ENCODE measurements at regions not wholly inside any gene's neighbourhood (a gene's known extent, or its start where the extent isn't known, plus 50 kb on each side); places are given as distances from the start of the nearest gene placed in this dataset.
"Not testable (repeated sequence)": the region's sequence is repeated elsewhere in the genome, so short reads cannot be mapped to it uniquely, and the experiment has no call there.

DNA sequence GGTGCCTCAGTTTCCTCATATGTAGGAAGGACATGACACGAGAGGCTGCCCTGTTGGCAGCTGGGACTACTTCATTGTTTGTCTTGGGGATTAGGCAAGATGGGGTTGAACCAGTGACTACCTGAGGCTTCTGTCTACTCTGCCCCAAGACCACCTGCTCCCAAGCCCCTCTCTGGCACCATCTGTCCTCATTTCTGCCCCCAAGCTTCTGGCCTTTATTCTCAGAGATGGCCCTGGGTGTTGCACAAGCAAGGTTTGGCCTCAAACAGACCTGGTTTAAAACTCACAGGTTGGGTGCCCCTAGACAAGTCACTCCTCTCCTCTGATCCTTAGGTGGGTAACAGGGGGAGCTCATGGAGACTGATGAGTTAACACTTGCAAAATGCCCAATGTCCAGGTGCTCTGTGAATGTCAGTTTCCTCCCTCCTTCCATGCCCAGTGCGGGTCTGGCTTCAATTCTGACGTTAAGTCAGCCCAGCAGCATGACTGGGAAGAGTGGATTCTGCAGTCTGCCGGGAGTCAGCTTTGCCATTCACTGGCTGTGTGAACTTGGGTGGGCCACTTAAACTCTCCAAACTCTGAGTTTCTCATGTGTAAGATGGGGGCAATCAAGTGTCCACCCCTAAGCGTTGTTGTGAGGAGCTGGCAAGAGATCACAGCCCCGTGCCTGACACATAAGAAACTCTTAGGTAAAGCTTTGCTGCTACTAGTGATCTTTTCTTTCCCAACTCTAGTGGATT is 84.5 kb upstream of the TOX2 start:
- Histone ChIP-seq H3K4me1 (ENCODE audit: control insufficient read depth in 5 of 5, insufficient read depth in 5 of 5, low read length in 5 of 5) (no peaks in the 10 kb centered on the region), H3K9ac (ENCODE audit: low read length in 5 of 5) (no peak overlapping the region), H3K27ac (ENCODE audit: low read depth, low read length) (no peak overlapping the region), H3K9me3 (ENCODE audit: control insufficient read depth in 5 of 5, low read length in 5 of 5) (peaks cover 0 to 16% (median 12%) of the 10 kb centered on the region in 5 donors), H3K36me3 (ENCODE audit: control insufficient read depth in 5 of 5, insufficient read depth in 5 of 5, low read length in 5 of 5) (no peaks in the 10 kb centered on the region), H3K4me3 (ENCODE audit: low read depth in 1 of 5, low read length in 5 of 5) (no peak overlapping the region), H3K27me3 (ENCODE audit: control insufficient read depth in 5 of 5, insufficient read depth in 4 of 5, low read length in 5 of 5) (peaks cover 4 to 20% (median 8%) of the 10 kb centered on the region in 5 donors)

DNA sequence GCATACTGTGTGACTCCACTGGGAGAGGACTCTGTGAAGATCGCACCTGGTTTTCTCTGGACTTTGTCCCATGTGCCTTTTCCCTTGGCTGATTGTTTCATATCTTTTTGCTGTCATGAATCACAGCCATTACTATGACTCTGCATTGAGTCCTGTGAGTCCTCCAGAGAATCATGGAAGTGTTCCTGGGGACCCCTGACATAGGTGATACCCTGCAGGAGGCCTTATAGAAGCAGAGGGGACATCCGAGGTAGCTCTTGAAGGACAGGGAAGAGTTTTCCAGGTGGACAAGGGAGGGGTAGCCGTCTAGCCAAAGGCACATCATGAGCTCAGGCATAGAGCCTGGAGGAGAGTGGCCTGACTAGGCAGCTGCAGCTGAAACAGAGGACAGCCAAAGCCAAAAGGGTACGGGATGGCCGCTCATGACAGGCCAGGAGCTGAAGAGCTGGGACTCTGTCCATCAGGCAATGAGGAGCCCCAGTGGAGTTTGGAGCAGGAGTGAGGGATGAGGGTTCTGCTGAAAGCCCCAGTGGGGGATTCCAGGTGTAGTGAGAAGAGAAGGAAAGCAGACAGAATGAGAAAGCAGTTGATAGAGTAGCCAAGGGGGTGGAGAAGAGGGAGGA is 86.6 kb upstream of the TOX2 start:
- H3K9ac ChIP-seq (ENCODE audit: low read length in 5 of 5): no peak overlapping the region
- H3K27me3 ChIP-seq (ENCODE audit: control insufficient read depth in 5 of 5, insufficient read depth in 4 of 5, low read length in 5 of 5): peaks cover 4 to 20% (median 8%) of the 10 kb centered on the region in 5 donors
- peaks cover 0 to 16% (median 12%) of the 10 kb centered on the region in 5 donors for H3K9me3 ChIP-seq (ENCODE audit: control insufficient read depth in 5 of 5, low read length in 5 of 5)
- H3K27ac ChIP-seq (ENCODE audit: low read depth, low read length): no peak overlapping the region
- no peak overlapping the region for H3K4me3 ChIP-seq (ENCODE audit: low read depth in 1 of 5, low read length in 5 of 5)
- no peaks in the 10 kb centered on the region for H3K36me3 ChIP-seq (ENCODE audit: control insufficient read depth in 5 of 5, insufficient read depth in 5 of 5, low read length in 5 of 5)
- no peaks in the 10 kb centered on the region for H3K4me1 ChIP-seq (ENCODE audit: control insufficient read depth in 5 of 5, insufficient read depth in 5 of 5, low read length in 5 of 5)

DNA sequence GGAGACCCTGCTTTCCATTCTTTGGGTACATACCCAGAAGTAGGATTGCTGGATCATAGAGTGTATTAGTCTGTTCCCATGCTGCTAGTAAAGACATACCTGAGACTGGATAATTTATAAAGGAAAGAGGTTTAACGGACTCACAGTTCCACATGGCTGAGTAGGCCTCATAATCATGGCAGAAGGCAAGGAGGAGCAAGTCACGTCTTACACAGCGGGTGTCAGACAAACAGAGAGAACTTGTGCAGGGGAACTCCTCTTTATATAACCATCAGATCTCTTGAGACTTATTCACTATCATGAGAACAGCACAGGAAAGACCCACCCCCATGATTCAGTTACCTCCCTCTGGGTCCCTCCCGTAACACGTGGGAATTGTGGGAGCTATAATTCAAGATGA is 87.7 kb upstream of the TOX2 start:
- not testable (repeated sequence) for H3K4me3 ChIP-seq (ENCODE audit: low read depth in 1 of 5, low read length in 5 of 5); H3K4me1 ChIP-seq (ENCODE audit: control insufficient read depth in 5 of 5, insufficient read depth in 5 of 5, low read length in 5 of 5); H3K9ac ChIP-seq (ENCODE audit: low read length in 5 of 5); H3K36me3 ChIP-seq (ENCODE audit: control insufficient read depth in 5 of 5, insufficient read depth in 5 of 5, low read length in 5 of 5); H3K27ac ChIP-seq (ENCODE audit: low read depth, low read length)
- peaks cover 0 to 15% (median 8%) of the 10 kb centered on the region in 5 donors for H3K27me3 ChIP-seq (ENCODE audit: control insufficient read depth in 5 of 5, insufficient read depth in 4 of 5, low read length in 5 of 5)
- H3K9me3 ChIP-seq (ENCODE audit: control insufficient read depth in 5 of 5, low read length in 5 of 5): peaks cover 0 to 16% (median 12%) of the 10 kb centered on the region in 5 donors

DNA sequence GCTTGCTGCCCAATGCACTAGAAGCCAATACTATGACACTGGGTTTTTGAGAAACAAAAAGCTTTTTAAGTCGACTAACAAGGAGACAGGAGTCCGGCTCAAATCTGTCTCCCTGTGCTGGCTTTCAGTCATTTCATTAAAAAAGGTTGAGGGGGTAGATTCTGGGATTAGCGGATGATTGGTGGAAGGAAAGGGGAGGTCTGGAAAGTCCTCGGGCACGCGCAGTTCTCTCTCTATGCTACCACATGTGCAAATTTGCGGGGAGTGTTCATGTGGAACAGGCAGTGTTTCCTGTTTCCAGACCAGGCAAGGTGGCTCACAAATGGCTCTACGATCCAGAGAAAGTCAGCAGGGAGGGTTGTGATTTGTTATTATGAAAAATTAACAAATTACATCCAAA is 89.1 kb upstream of the TOX2 start:
- no peak overlapping the region for H3K27ac ChIP-seq (ENCODE audit: low read depth, low read length)
- no peak overlapping the region for H3K4me3 ChIP-seq (ENCODE audit: low read depth in 1 of 5, low read length in 5 of 5)
- H3K4me1 ChIP-seq (ENCODE audit: control insufficient read depth in 5 of 5, insufficient read depth in 5 of 5, low read length in 5 of 5): no peaks in the 10 kb centered on the region
- H3K27me3 ChIP-seq (ENCODE audit: control insufficient read depth in 5 of 5, insufficient read depth in 4 of 5, low read length in 5 of 5): peaks cover 0 to 14% (median 5%) of the 10 kb centered on the region in 5 donors
- peaks cover 0 to 8% (median 4%) of the 10 kb centered on the region in 5 donors for H3K9me3 ChIP-seq (ENCODE audit: control insufficient read depth in 5 of 5, low read length in 5 of 5)
- H3K36me3 ChIP-seq (ENCODE audit: control insufficient read depth in 5 of 5, insufficient read depth in 5 of 5, low read length in 5 of 5): no peaks in the 10 kb centered on the region
- no peak overlapping the region for H3K9ac ChIP-seq (ENCODE audit: low read length in 5 of 5)

DNA sequence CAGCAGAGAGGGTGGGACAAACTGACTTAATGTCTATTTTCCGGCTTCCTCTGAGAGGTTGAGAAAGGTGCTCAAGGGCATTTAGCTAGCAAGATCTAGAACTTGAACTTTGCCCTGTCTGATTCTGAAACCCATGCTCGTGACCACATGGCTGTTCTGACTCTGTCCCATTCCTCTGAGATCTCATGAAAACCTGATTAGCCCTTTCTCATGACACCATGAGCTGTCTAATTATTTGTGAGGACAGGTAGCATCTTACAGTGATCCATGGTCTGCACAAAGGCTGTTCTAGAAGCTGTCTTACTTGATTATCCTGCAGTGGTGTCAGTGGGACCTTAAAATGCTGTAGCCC is 89.6 kb upstream of the TOX2 start:
- H3K4me3 ChIP-seq (ENCODE audit: low read depth in 1 of 5, low read length in 5 of 5): no peak overlapping the region
- H3K4me1 ChIP-seq (ENCODE audit: control insufficient read depth in 5 of 5, insufficient read depth in 5 of 5, low read length in 5 of 5): no peaks in the 10 kb centered on the region
- H3K27ac ChIP-seq (ENCODE audit: low read depth, low read length): no peak overlapping the region
- H3K9ac ChIP-seq (ENCODE audit: low read length in 5 of 5): no peak overlapping the region
- no peaks in the 10 kb centered on the region for H3K36me3 ChIP-seq (ENCODE audit: control insufficient read depth in 5 of 5, insufficient read depth in 5 of 5, low read length in 5 of 5)
- H3K27me3 ChIP-seq (ENCODE audit: control insufficient read depth in 5 of 5, insufficient read depth in 4 of 5, low read length in 5 of 5): peaks cover 0 to 14% (median 5%) of the 10 kb centered on the region in 5 donors
- peaks cover 0 to 3% (median 0%) of the 10 kb centered on the region in 5 donors for H3K9me3 ChIP-seq (ENCODE audit: control insufficient read depth in 5 of 5, low read length in 5 of 5)

DNA sequence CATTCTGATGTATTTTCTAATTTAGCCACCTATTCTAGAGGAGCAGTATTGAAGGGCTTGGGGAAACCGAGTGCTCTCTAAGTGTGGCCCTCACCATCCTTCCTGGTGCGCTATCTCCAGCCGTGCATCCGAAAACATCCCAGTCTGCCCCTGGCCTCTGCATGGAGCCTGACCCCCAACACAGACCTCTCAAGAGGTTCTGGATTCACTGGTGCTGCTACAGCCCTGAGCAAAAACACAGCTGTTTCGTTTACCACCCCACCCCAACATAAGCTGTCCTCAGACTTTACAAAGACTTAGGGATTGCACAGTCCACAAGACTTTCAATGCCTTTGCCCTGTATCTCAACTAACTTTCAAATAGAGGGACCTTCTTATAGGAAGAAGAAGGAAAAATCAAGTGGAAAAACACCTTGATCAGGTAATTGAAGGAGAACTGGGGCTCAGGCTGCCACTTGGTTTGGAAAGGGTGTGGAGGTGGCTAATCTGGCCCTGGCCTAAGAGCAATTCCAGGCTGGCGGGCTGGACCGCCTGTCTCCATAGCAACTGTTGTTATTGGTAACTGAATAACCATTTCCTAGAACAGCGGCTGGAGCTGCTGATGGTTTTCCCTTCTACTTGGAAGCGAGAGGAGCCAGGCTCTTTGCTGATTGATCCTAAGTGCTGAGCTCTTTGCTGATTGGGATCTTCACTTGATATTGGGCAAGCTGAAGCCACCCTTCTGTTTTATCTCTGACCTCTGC is 90.2 kb upstream of the TOX2 start:
- Histone ChIP-seq H3K36me3 (ENCODE audit: control insufficient read depth in 5 of 5, insufficient read depth in 5 of 5, low read length in 5 of 5) (no peaks in the 10 kb centered on the region), H3K4me1 (ENCODE audit: control insufficient read depth in 5 of 5, insufficient read depth in 5 of 5, low read length in 5 of 5) (no peaks in the 10 kb centered on the region), H3K27ac (ENCODE audit: low read depth, low read length) (no peak overlapping the region)

DNA sequence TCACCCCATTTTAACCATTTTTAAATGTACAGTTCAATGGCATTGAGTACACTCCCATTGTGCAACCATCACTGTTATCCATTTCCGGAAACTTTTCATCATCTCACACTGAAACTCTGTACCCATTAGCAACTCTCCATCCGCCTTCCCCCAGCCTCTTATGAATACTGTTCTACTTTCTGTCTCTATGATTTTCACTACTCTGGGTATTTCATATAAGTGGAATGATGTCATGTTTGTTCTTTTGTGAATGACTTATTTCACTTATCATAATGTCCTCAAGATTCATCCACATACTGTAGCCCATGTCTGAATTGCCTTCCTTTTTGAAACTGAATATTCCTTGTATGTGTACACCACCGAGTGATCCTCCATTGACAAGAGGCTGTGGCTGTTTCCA is 92.9 kb upstream of the TOX2 start:
- Histone ChIP-seq H3K4me3 (ENCODE audit: low read depth in 1 of 5, low read length in 5 of 5) (no peak overlapping the region), H3K9me3 (ENCODE audit: control insufficient read depth in 5 of 5, low read length in 5 of 5) (peaks cover 0 to 3% (median 0%) of the 10 kb centered on the region in 5 donors), H3K4me1 (ENCODE audit: control insufficient read depth in 5 of 5, insufficient read depth in 5 of 5, low read length in 5 of 5) (no peaks in the 10 kb centered on the region), H3K27me3 (ENCODE audit: control insufficient read depth in 5 of 5, insufficient read depth in 4 of 5, low read length in 5 of 5) (no peaks in the 10 kb centered on the region), H3K27ac (ENCODE audit: low read depth, low read length) (no peak overlapping the region), H3K36me3 (ENCODE audit: control insufficient read depth in 5 of 5, insufficient read depth in 5 of 5, low read length in 5 of 5) (no peaks in the 10 kb centered on the region), H3K9ac (ENCODE audit: low read length in 5 of 5) (no peak overlapping the region)

More for the DNA sequence above, 90.2 kb upstream of the TOX2 start:
- H3K4me3 ChIP-seq (ENCODE audit: low read depth in 1 of 5, low read length in 5 of 5): no peak overlapping the region
- H3K9me3 ChIP-seq (ENCODE audit: control insufficient read depth in 5 of 5, low read length in 5 of 5): peaks cover 0 to 3% (median 0%) of the 10 kb centered on the region in 5 donors
- peaks cover 0 to 10% (median 5%) of the 10 kb centered on the region in 5 donors for H3K27me3 ChIP-seq (ENCODE audit: control insufficient read depth in 5 of 5, insufficient read depth in 4 of 5, low read length in 5 of 5)
- H3K9ac ChIP-seq (ENCODE audit: low read length in 5 of 5): no peak overlapping the region

DNA sequence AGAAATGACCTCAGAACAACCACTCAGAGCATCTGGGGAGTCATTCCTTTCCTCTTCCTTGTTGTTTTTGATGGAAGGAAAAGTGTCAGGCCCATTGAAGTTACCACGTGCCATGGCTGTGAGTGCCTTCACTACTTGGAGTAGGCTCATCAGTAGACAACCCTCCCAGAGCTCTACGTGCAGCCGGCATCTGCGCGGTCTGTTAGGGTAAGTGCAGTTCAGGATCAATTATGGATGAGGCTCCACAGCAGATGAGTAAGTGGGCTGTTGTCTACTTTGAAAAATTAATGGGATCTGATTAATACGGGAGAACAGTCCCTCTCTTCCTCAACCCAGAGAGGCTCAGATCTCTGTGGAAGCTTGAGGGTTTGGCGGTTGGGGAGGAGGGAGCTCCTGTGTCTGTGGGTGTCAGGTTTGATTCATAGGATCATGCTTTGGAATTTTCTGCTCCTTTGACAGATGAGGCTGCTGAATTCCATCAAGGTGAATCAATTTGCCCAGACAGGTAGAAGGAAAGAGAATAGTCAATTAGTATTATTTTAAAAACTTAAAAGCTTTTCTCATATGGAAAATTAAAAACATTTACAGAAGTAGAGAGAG is 93.8 kb upstream of the TOX2 start:
- Histone ChIP-seq H3K9me3 (ENCODE audit: control insufficient read depth in 5 of 5, low read length in 5 of 5) (peaks cover 0 to 3% (median 0%) of the 10 kb centered on the region in 5 donors), H3K27me3 (ENCODE audit: control insufficient read depth in 5 of 5, insufficient read depth in 4 of 5, low read length in 5 of 5) (no peaks in the 10 kb centered on the region), H3K4me3 (ENCODE audit: low read depth in 1 of 5, low read length in 5 of 5) (no peak overlapping the region), H3K4me1 (ENCODE audit: control insufficient read depth in 5 of 5, insufficient read depth in 5 of 5, low read length in 5 of 5) (no peaks in the 10 kb centered on the region), H3K9ac (ENCODE audit: low read length in 5 of 5) (no peak overlapping the region), H3K36me3 (ENCODE audit: control insufficient read depth in 5 of 5, insufficient read depth in 5 of 5, low read length in 5 of 5) (no peaks in the 10 kb centered on the region), H3K27ac (ENCODE audit: low read depth, low read length) (no peak overlapping the region)

DNA sequence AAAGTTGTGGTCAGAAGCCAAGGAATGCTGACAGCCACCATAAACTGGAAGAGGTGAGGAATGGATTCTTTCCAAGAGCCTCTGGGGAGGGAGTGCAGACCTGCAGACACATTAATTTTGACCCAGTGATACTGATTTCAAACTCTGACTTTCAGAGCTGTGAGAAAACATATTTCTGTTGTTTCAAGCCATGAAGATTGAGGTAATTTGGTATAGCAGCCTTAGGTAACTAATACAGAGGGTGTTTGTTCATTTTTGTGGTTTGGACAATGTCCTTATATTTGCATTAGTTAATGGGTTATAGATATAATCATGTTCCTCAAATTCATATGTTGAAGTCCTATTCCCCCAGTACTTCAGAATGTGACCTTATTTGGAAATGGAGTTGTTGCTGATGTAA is 85.4 kb upstream of the GTSF1L start:
- Histone ChIP-seq H3K9ac (ENCODE audit: low read length in 5 of 5) (no peak overlapping the region), H3K4me1 (ENCODE audit: control insufficient read depth in 5 of 5, insufficient read depth in 5 of 5, low read length in 5 of 5) (no peaks in the 10 kb centered on the region), H3K27me3 (ENCODE audit: control insufficient read depth in 5 of 5, insufficient read depth in 4 of 5, low read length in 5 of 5) (no peaks in the 10 kb centered on the region), H3K9me3 (ENCODE audit: control insufficient read depth in 5 of 5, low read length in 5 of 5) (peaks cover 2 to 25% (median 19%) of the 10 kb centered on the region in 5 donors), H3K27ac (ENCODE audit: low read depth, low read length) (no peak overlapping the region), H3K36me3 (ENCODE audit: control insufficient read depth in 5 of 5, insufficient read depth in 5 of 5, low read length in 5 of 5) (no peaks in the 10 kb centered on the region), H3K4me3 (ENCODE audit: low read depth in 1 of 5, low read length in 5 of 5) (no peak overlapping the region)

All from subcutaneous abdominal adipose tissue (tissue), 5 donors.